ENCODE measurements at regions not wholly inside any gene's neighbourhood (a gene's known extent, or its start where the extent isn't known, plus 50 kb on each side); places are given as distances from the start of the nearest gene placed in this dataset.

- no peaks in the 10 kb centered on the region for H3K79me2 ChIP-seq (ENCODE audit: control insufficient read depth, insufficient read depth, low read length)
- FAIRE-seq, result no peak
These were observed 145.5 kb downstream of the C16orf95 start for GRCh38 chr16:87171723-87172122.

More at GRCh38 chr16:87171723-87172122, 145.5 kb downstream of the C16orf95 start:
- CTCF ChIA-PET, result no interaction called here
- no TSS peak for BruUV-seq (replicated peaks)
- Histone ChIP-seq H3K4me2 (ENCODE audit: control insufficient read depth, insufficient read depth) (no peak overlapping the region), H3K4me3 (no peak overlapping the region), H3K9ac (ENCODE audit: control insufficient read depth, insufficient read depth, low read length) (no peak overlapping the region), H3K9me3 (replicated peaks; ENCODE audit: control insufficient read depth, insufficient read depth, low read length) (no peaks in the 10 kb centered on the region), H3K4me1 (ENCODE audit: control insufficient read depth, insufficient read depth, low read length) (no peaks in the 10 kb centered on the region), H4K20me1 (ENCODE audit: control insufficient read depth, insufficient read depth) (no peaks in the 10 kb centered on the region), H3K27me3 (replicated peaks in 1 of 2; ENCODE audit: control insufficient read depth in 2 of 2, insufficient read depth in 2 of 2, low read length in 1 of 2) (no peaks in the 10 kb centered on the region), H3K36me3 (ENCODE audit: control insufficient read depth in 2 of 2, insufficient read depth in 2 of 2, low read length in 1 of 2) (no peaks in the 10 kb centered on the region), H3K27ac (ENCODE audit: control insufficient read depth, insufficient read depth) (no peak overlapping the region), H2AFZ (ENCODE audit: control insufficient read depth, low read depth, low read length) (no peak overlapping the region)
- DNase-seq (ENCODE audit: low read depth, low spot score) (no peak), ATAC-seq (no peak)
- TF ChIP-seq BCL3 (IDR thresholded peaks at IDR 0.05; ENCODE audit: borderline replicate concordance, insufficient read depth, low read depth, low read length, poor library complexity, severe bottlenecking) (peak; percentile 91), PBX3 (IDR thresholded peaks at IDR 0.05; ENCODE audit: insufficient replicate concordance, low read depth, low read length) (peak; percentile 11), MXI1 (IDR thresholded peaks at IDR 0.05; ENCODE audit: low read depth, low read length) (no peak)
- RAD21 ChIA-PET (ENCODE audit: unreplicated experiment), result no interaction called here
- POLR2A ChIA-PET, result no interaction called here
- SMC1A ChIA-PET (ENCODE audit: uncharacterized antibody, unreplicated experiment), result no interaction called here
- intact Hi-C loops (cut with micrococcal nuclease; ENCODE audit: unreplicated experiment) (no loop called here), in situ Hi-C loops (cut with MboI) (no loop called here)
- 64% methylated on average over 11 of the region's 11 CpGs for WGBS (ENCODE audit: insufficient coverage, insufficient replicate concordance, low lambda C conversion rate, missing lambda C conversion rate)
